Suprapubic skin (tissue), 3 donors: ENCODE measurements at regions not wholly inside any gene's neighbourhood (a gene's known extent, or its start where the extent isn't known, plus 50 kb on each side); places are given as distances from the start of the nearest gene placed in this dataset.

ENCODE experiments used
- CTCF ChIP-seq, 2 donors: fragments of 200-600 bp in 1 of 2; fragments of 450-650 bp in 1 of 2; sonication (generic) in 1 of 2; IDR thresholded peaks; one replicate each; pipeline ENCODE4 v1.5.1; 2016 to 2019; ENCODE audit warnings: antibody characterized with exemption in 2 of 2, mild to moderate bottlenecking in 1 of 2, moderate library complexity in 1 of 2
- POLR2A ChIP-seq, 2 donors: fragments of 450-650 bp; IDR thresholded peaks; one replicate each; pipeline ENCODE4 v1.6.1; 2017; ENCODE audit warnings: antibody characterized with exemption in 2 of 2, mild to moderate bottlenecking in 2 of 2, moderate library complexity in 2 of 2

- TF ChIP-seq CTCF (IDR thresholded peaks at IDR 0.05): no peak
- TF ChIP-seq POLR2A (IDR thresholded peaks at IDR 0.05): no peak
Observed at GRCh38 chr13:87498681-87499080, 172.5 kb upstream of the SLITRK5 start.
